ENCODE measurements at regions not wholly inside any gene's neighbourhood (a gene's known extent, or its start where the extent isn't known, plus 50 kb on each side); places are given as distances from the start of the nearest gene placed in this dataset.
"Not testable (repeated sequence)": the region's sequence is repeated elsewhere in the genome, so short reads cannot be mapped to it uniquely, and the experiment has no call there.

- POLR2A ChIA-PET = no interaction called here
- Mint-ChIP-seq H3K4me3 (no peak overlapping the region), H3K9me3 (ENCODE audit: low read depth) (no peaks in the 10 kb centered on the region), H3K27me3 (no peaks in the 10 kb centered on the region), H3K36me3 (ENCODE audit: low read depth) (no peaks in the 10 kb centered on the region), H3K4me1 (no peaks in the 10 kb centered on the region), H3K27ac (no peak overlapping the region)
- DNase-seq (no peak), ATAC-seq (no peak)
- CTCF ChIA-PET = no interaction called here
- intact Hi-C loops (cut with DNase I, micrococcal nuclease) = loop anchor here (10.0 kb wide), 2 partner anchors 229 to 331 kb away; no protein-coding TSS in a partner anchor
Measured at GRCh38 chr5:39943811-39944210, 519.0 kb upstream of the DAB2 start.

GRCh38 chr5:39942606-39943005 is 517.8 kb upstream of the DAB2 start:
- no peak for DNase-seq
- ATAC-seq = no peak
- Mint-ChIP-seq H3K4me3 (no peak overlapping the region), H3K27me3 (peaks cover 3% of the 10 kb centered on the region), H3K4me1 (no peaks in the 10 kb centered on the region), H3K9me3 (ENCODE audit: low read depth) (no peaks in the 10 kb centered on the region), H3K27ac (no peak overlapping the region), H3K36me3 (ENCODE audit: low read depth) (no peaks in the 10 kb centered on the region)
- CTCF ChIA-PET = interaction anchor here (0.8 kb wide), 1 partner anchor 251 kb away, joined by 3 read pairs; no protein-coding TSS in a partner anchor
- POLR2A ChIA-PET = interaction anchor here (0.7 kb wide), 1 partner anchor 10 kb away, joined by 7 read pairs; no protein-coding TSS in a partner anchor
- intact Hi-C loops (cut with DNase I, micrococcal nuclease) = loop anchor here (10.0 kb wide), 2 partner anchors 228 to 332 kb away; no protein-coding TSS in a partner anchor

- Mint-ChIP-seq H3K27ac (no peak overlapping the region), H3K4me3 (no peak overlapping the region), H3K27me3 (peaks cover 3% of the 10 kb centered on the region), H3K36me3 (ENCODE audit: low read depth) (no peaks in the 10 kb centered on the region), H3K4me1 (no peaks in the 10 kb centered on the region), H3K9me3 (ENCODE audit: low read depth) (no peaks in the 10 kb centered on the region)
- CTCF ChIA-PET = interaction anchor here (1.4 kb wide), 1 partner anchor 12 kb away, joined by 4 read pairs; no protein-coding TSS in a partner anchor
- POLR2A ChIA-PET = no interaction called here
- intact Hi-C loops (cut with DNase I, micrococcal nuclease) = loop anchor here (10.0 kb wide), 2 partner anchors 227 to 333 kb away; no protein-coding TSS in a partner anchor
- ATAC-seq (no peak), DNase-seq (no peak)
Measured at GRCh38 chr5:39941416-39941815, 516.6 kb upstream of the DAB2 start.

- no peaks in the 10 kb centered on the region for H3K9me3 Mint-ChIP-seq (ENCODE audit: low read depth)
- no peaks in the 10 kb centered on the region for H3K36me3 Mint-ChIP-seq (ENCODE audit: low read depth)
- DNase-seq (no peak), ATAC-seq (no peak)
- H3K27me3 Mint-ChIP-seq = peaks cover 23% of the 10 kb centered on the region
- ChIA-PET CTCF (no interaction called here), POLR2A (no interaction called here)
- intact Hi-C loops (cut with DNase I, micrococcal nuclease) = no loop called here
- no peak overlapping the region for H3K27ac Mint-ChIP-seq
- H3K4me1 Mint-ChIP-seq = no peaks in the 10 kb centered on the region
- no peak overlapping the region for H3K4me3 Mint-ChIP-seq
Measured at GRCh38 chr5:39934830-39935229, 510.1 kb upstream of the DAB2 start.

GRCh38 chr5:39933061-39933460 is 508.3 kb upstream of the DAB2 start:
- no peaks in the 10 kb centered on the region for H3K4me1 Mint-ChIP-seq
- intact Hi-C loops (cut with DNase I, micrococcal nuclease) = no loop called here
- peaks cover 30% of the 10 kb centered on the region for H3K27me3 Mint-ChIP-seq
- no peak overlapping the region for H3K27ac Mint-ChIP-seq
- no peak overlapping the region for H3K4me3 Mint-ChIP-seq
- no peaks in the 10 kb centered on the region for H3K36me3 Mint-ChIP-seq (ENCODE audit: low read depth)
- ChIA-PET CTCF (interaction anchor here (0.9 to 2.6 kb wide), 2 partner anchors 10 to 219 kb away, joined by 3 to 7 read pairs; no protein-coding TSS in a partner anchor), POLR2A (no interaction called here)
- DNase-seq = no peak
- H3K9me3 Mint-ChIP-seq (ENCODE audit: low read depth) = no peaks in the 10 kb centered on the region
- no peak for ATAC-seq

GRCh38 chr5:39928709-39929108 is 503.9 kb upstream of the DAB2 start:
- Mint-ChIP-seq H3K27me3 (peaks cover 36% of the 10 kb centered on the region), H3K4me3 (no peak overlapping the region), H3K36me3 (ENCODE audit: low read depth) (no peaks in the 10 kb centered on the region), H3K4me1 (no peaks in the 10 kb centered on the region), H3K9me3 (ENCODE audit: low read depth) (no peaks in the 10 kb centered on the region), H3K27ac (no peak overlapping the region)
- ATAC-seq (no peak), DNase-seq (no peak)
- CTCF ChIA-PET = no interaction called here
- intact Hi-C loops (cut with DNase I, micrococcal nuclease) = no loop called here
- POLR2A ChIA-PET = no interaction called here

GRCh38 chr5:39919876-39920275 is 495.1 kb upstream of the DAB2 start:
- Mint-ChIP-seq H3K36me3 (ENCODE audit: low read depth) (no peaks in the 10 kb centered on the region), H3K4me1 (no peaks in the 10 kb centered on the region), H3K4me3 (no peak overlapping the region), H3K9me3 (ENCODE audit: low read depth) (no peaks in the 10 kb centered on the region), H3K27me3 (peaks cover 2% of the 10 kb centered on the region), H3K27ac (no peak overlapping the region)
- DNase-seq (no peak), ATAC-seq (no peak)
- intact Hi-C loops (cut with DNase I, micrococcal nuclease) = no loop called here
- POLR2A ChIA-PET = interaction anchor here (0.6 kb wide), 1 partner anchor 217 kb away, joined by 3 read pairs; no protein-coding TSS in a partner anchor
- CTCF ChIA-PET = no interaction called here

- ATAC-seq = no peak
- Mint-ChIP-seq H3K36me3 (ENCODE audit: low read depth) (no peaks in the 10 kb centered on the region), H3K9me3 (ENCODE audit: low read depth) (peaks cover 2% of the 10 kb centered on the region), H3K4me1 (no peaks in the 10 kb centered on the region), H3K27me3 (peaks cover 14% of the 10 kb centered on the region), H3K4me3 (no peak overlapping the region), H3K27ac (no peak overlapping the region)
- intact Hi-C loops (cut with DNase I, micrococcal nuclease) = no loop called here
- no peak for DNase-seq
- ChIA-PET POLR2A (no interaction called here), CTCF (no interaction called here)
Measured at GRCh38 chr5:39912906-39913305, 488.1 kb upstream of the DAB2 start.

GRCh38 chr5:39907267-39907951 is 482.6 kb upstream of the DAB2 start:
- DNase-seq; H3K4me1 Mint-ChIP-seq; ATAC-seq; CTCF ChIA-PET; intact Hi-C loops (cut with DNase I, micrococcal nuclease); H3K4me3 Mint-ChIP-seq; POLR2A ChIA-PET; H3K27ac Mint-ChIP-seq; H3K9me3 Mint-ChIP-seq (ENCODE audit: low read depth); H3K36me3 Mint-ChIP-seq (ENCODE audit: low read depth): not testable (repeated sequence)
- H3K27me3 Mint-ChIP-seq = peaks cover 19% of the 10 kb centered on the region

GRCh38 chr5:39906146-39906545 is 481.4 kb upstream of the DAB2 start:
- Mint-ChIP-seq H3K4me1 (no peaks in the 10 kb centered on the region), H3K36me3 (ENCODE audit: low read depth) (no peaks in the 10 kb centered on the region), H3K27ac (no peak overlapping the region), H3K27me3 (peaks cover 17% of the 10 kb centered on the region), H3K9me3 (ENCODE audit: low read depth) (peaks cover 2% of the 10 kb centered on the region), H3K4me3 (no peak overlapping the region)
- POLR2A ChIA-PET = no interaction called here
- no peak for DNase-seq
- intact Hi-C loops (cut with DNase I, micrococcal nuclease) = no loop called here
- no peak for ATAC-seq
- CTCF ChIA-PET = interaction anchor here (0.7 to 1.2 kb wide), 2 partner anchors 8 to 75 kb away, joined by 3 to 4 read pairs; no protein-coding TSS in a partner anchor

GRCh38 chr5:39905356-39905755 is 480.6 kb upstream of the DAB2 start:
- ATAC-seq = no peak
- Mint-ChIP-seq H3K4me3 (no peak overlapping the region), H3K27me3 (peaks cover 17% of the 10 kb centered on the region), H3K4me1 (no peaks in the 10 kb centered on the region), H3K36me3 (ENCODE audit: low read depth) (no peaks in the 10 kb centered on the region), H3K9me3 (ENCODE audit: low read depth) (peaks cover 2% of the 10 kb centered on the region), H3K27ac (no peak overlapping the region)
- POLR2A ChIA-PET = no interaction called here
- DNase-seq = no peak
- CTCF ChIA-PET = interaction anchor here (1.2 kb wide), 1 partner anchor 9 kb away, joined by 4 read pairs; no protein-coding TSS in a partner anchor
- intact Hi-C loops (cut with DNase I, micrococcal nuclease) = no loop called here

GRCh38 chr5:39902626-39903025 is 477.8 kb upstream of the DAB2 start:
- H3K4me3 Mint-ChIP-seq = no peak overlapping the region
- no peaks in the 10 kb centered on the region for H3K4me1 Mint-ChIP-seq
- intact Hi-C loops (cut with DNase I, micrococcal nuclease) = no loop called here
- H3K27me3 Mint-ChIP-seq = peaks cover 8% of the 10 kb centered on the region
- no peak for DNase-seq
- POLR2A ChIA-PET = no interaction called here
- no peaks in the 10 kb centered on the region for H3K36me3 Mint-ChIP-seq (ENCODE audit: low read depth)
- H3K27ac Mint-ChIP-seq = no peak overlapping the region
- ATAC-seq = no peak
- no peaks in the 10 kb centered on the region for H3K9me3 Mint-ChIP-seq (ENCODE audit: low read depth)
- CTCF ChIA-PET = no interaction called here
